Ishikawa (cell line): ENCODE measurements at regions not wholly inside any gene's neighbourhood (a gene's known extent, or its start where the extent isn't known, plus 50 kb on each side); places are given as distances from the start of the nearest gene placed in this dataset.

Experiments
- CEBPB ChIP-seq: IDR thresholded peaks from 2 replicates; pipeline ENCODE4 v1.6.1; 2012
- CREB1 ChIP-seq: IDR thresholded peaks from 2 replicates; pipeline ENCODE4 v1.6.1; 2012; ENCODE audit warnings: low read depth
- EGR1 ChIP-seq: IDR thresholded peaks from 2 replicates; pipeline ENCODE4 v1.6.1; 2012
- EP300 ChIP-seq: IDR thresholded peaks from 2 replicates; pipeline ENCODE4 v1.6.1; 2012; ENCODE audit warnings: borderline replicate concordance
- FOXM1 ChIP-seq: IDR thresholded peaks from 2 replicates; pipeline ENCODE4 v1.6.1; 2012; ENCODE audit warnings: low read depth, borderline replicate concordance
- MAX ChIP-seq: IDR thresholded peaks from 2 replicates; pipeline ENCODE4 v1.6.1; 2012
- NFIC ChIP-seq: IDR thresholded peaks from 2 replicates; pipeline ENCODE4 v1.6.1; 2012
- RAD21 ChIP-seq: IDR thresholded peaks from 2 replicates; pipeline ENCODE4 v1.6.1; 2012; ENCODE audit warnings: low read depth
- REST ChIP-seq: IDR thresholded peaks from 2 replicates; pipeline ENCODE4 v1.6.1; 2012; ENCODE audit warnings: low read depth, mild to moderate bottlenecking
- TAF1 ChIP-seq: IDR thresholded peaks from 2 replicates; pipeline ENCODE4 v1.6.1; 2012; ENCODE audit warnings: low read depth, mild to moderate bottlenecking
- TCF12 ChIP-seq: IDR thresholded peaks from 2 replicates; pipeline ENCODE4 v1.6.1; 2012; ENCODE audit warnings: low read depth
- TEAD4 ChIP-seq: IDR thresholded peaks from 2 replicates; pipeline ENCODE4 v1.6.1; 2012
- USF1 ChIP-seq: IDR thresholded peaks from 2 replicates; pipeline ENCODE4 v1.6.1; 2012
- YY1 ChIP-seq: IDR thresholded peaks from 2 replicates; pipeline ENCODE4 v1.6.1; 2012; ENCODE audit warnings: low read depth
- ZBTB7A ChIP-seq: IDR thresholded peaks from 2 replicates; pipeline ENCODE4 v1.6.1; 2012; ENCODE audit warnings: low read depth

- TF ChIP-seq TAF1 (no peak), TEAD4 (no peak), ZBTB7A (no peak), RAD21 (no peak), CEBPB (no peak)
Observed at GRCh38 chr1:186518395-186518794, 57.5 kb upstream of the PDC start.

GRCh38 chr1:186514367-186514766, 53.5 kb upstream of the PDC start:
- TF ChIP-seq CREB1 (no peak), TEAD4 (no peak), TCF12 (no peak), ZBTB7A (no peak), YY1 (no peak), EGR1 (no peak), TAF1 (no peak), MAX (no peak), CEBPB (no peak)

GRCh38 chr1:186513526-186513925, 52.6 kb upstream of the PDC start:
- TF ChIP-seq TAF1 (no peak), CEBPB (no peak), USF1 (no peak), RAD21 (no peak), NFIC (no peak), MAX (no peak), YY1 (no peak), TCF12 (no peak), TEAD4 (no peak), REST (no peak)

- TF ChIP-seq TCF12 = no peak
- TF ChIP-seq TEAD4 = no peak
- no peak for TF ChIP-seq USF1
- no peak for TF ChIP-seq EP300
- TF ChIP-seq REST = no peak
- TF ChIP-seq EGR1 = no peak
Observed at GRCh38 chr1:186512698-186513457, 52.0 kb upstream of the PDC start.

GRCh38 chr1:186511761-186512637, 51.1 kb upstream of the PDC start:
- TF ChIP-seq USF1 (no peak), RAD21 (no peak), REST (no peak), MAX (no peak), ZBTB7A (no peak), EP300 (no peak), CEBPB (no peak), TAF1 (no peak), CREB1 (no peak), TEAD4 (no peak), NFIC (no peak), YY1 (no peak), FOXM1 (no peak), TCF12 (no peak)
